ENCODE measurements at regions not wholly inside any gene's neighbourhood (a gene's known extent, or its start where the extent isn't known, plus 50 kb on each side); places are given as distances from the start of the nearest gene placed in this dataset.

- TF ChIP-seq POLR2A (IDR thresholded peaks at IDR 0.05) (no peak), CTCF (IDR thresholded peaks at IDR 0.05) (no peak)
Observed at GRCh38 chr1:233794863-233795262, 109.6 kb upstream of the SLC35F3 start.
